ENCODE measurements at regions not wholly inside any gene's neighbourhood (a gene's known extent, or its start where the extent isn't known, plus 50 kb on each side); places are given as distances from the start of the nearest gene placed in this dataset.

DNA sequence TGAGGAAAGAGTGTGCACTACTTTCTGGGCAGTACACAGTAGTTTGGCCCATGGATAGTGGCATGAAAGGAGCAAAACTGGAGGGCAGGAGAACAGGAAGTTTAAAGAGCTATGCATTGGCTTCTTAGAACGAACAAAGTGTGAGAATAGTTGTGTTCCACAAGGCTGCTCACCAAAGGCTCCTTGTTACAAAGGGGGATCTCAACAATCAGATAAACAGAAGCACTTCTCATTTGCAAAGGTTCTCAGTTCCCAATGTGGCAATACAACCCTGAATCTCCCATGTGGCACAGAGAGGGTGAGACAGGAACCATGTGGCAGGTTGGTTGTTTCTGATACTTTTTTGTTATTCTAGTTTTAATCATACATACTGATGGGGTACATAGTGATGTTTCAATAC, 158.4 kb downstream of the CARTPT start:
- FAIRE-seq = no peak
- DNase-seq (ENCODE audit: low read depth in 1 of 2, low spot score in 1 of 2) = no peak
- ChIA-PET POLR2A (no interaction called here), CTCF (interaction anchor here (1.0 kb wide), 1 partner anchor 14 kb away, joined by 3 read pairs; no protein-coding TSS in a partner anchor)
- ATAC-seq = no peak
- no peak overlapping the region for H3K4me2 ChIP-seq
- H3K9me3 ChIP-seq = no peaks in the 10 kb centered on the region
- no peak overlapping the region for H3K4me3 ChIP-seq
- TF ChIP-seq JUN (IDR thresholded peaks at IDR 0.05) (no peak), BHLHE40 (IDR thresholded peaks at IDR 0.05; ENCODE audit: low read depth, low read length) (no peak), HDAC2 (IDR thresholded peaks at IDR 0.05) (no peak), EHMT2 (IDR thresholded peaks at IDR 0.05; ENCODE audit: low read depth) (no peak), KDM5A (IDR thresholded peaks at IDR 0.05) (no peak), SMC3 (IDR thresholded peaks at IDR 0.05) (no peak), CTCF (IDR thresholded peaks at IDR 0.05) (no peak), HES2 (IDR thresholded peaks at IDR 0.05) (no peak), CBX2 (IDR thresholded peaks at IDR 0.05; ENCODE audit: borderline replicate concordance, low read depth) (no peak), SREBF2 (IDR thresholded peaks at IDR 0.05) (no peak)
- TF ChIP-seq, protein P1, sequence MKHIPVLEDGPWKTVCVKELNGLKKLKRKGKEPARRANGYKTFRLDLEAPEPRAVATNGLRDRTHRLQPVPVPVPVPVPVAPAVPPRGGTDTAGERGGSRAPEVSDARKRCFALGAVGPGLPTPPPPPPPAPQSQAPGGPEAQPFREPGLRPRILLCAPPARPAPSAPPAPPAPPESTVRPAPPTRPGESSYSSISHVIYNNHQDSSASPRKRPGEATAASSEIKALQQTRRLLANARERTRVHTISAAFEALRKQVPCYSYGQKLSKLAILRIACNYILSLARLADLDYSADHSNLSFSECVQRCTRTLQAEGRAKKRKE (CRISPR knock-in tag; IDR thresholded peaks at IDR 0.05; ENCODE audit: low read depth) = no peak
- 34% methylated on average over 1 of the region's 1 CpG for WGBS (ENCODE audit: missing lambda C conversion rate)
- peaks cover 9% of the 10 kb centered on the region; the same call in 2 of the 3 replicates for H3K4me1 ChIP-seq
- H3K27ac ChIP-seq = no peak overlapping the region

DNA sequence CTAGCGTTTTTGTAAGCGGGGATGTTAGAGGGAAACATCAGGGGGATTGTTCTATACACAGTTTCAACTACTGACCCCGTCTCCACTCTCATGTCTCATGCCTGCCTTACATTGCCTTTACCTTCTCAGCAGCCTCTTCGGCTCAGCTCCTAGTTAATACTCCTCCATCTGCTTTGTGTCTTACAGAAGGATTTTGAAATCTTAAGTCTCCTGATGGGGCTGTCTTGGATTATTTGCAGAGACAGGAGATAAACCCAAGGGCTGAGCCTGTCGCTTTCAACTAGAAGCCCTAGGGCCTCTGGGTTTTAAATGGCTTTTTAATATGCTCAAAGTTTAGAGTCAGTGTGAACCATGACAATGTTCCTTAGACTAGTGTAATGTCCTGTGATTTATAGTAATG, 161.5 kb downstream of the CARTPT start:
- Histone ChIP-seq H3K9me3 (no peaks in the 10 kb centered on the region), H3K4me3 (no peak overlapping the region), H3K4me1 (peaks cover 26% of the 10 kb centered on the region), H3K4me2 (no peak overlapping the region), H3K27ac (no peak overlapping the region)
- no peak for DNase-seq (ENCODE audit: low read depth in 1 of 2, low spot score in 1 of 2)
- TF ChIP-seq HES2 (IDR thresholded peaks at IDR 0.05) (no peak), KDM1A (IDR thresholded peaks at IDR 0.05; ENCODE audit: low read depth) (no peak), RARB (CRISPR knock-in tag; IDR thresholded peaks at IDR 0.05) (no peak), MAX (IDR thresholded peaks at IDR 0.05) (no peak), JUN (IDR thresholded peaks at IDR 0.05) (no peak), E2F6 (IDR thresholded peaks at IDR 0.05; ENCODE audit: borderline replicate concordance, low read depth) (no peak), BHLHE40 (IDR thresholded peaks at IDR 0.05; ENCODE audit: low read depth, low read length) (no peak), REST (IDR thresholded peaks at IDR 0.05) (no peak), CBX2 (IDR thresholded peaks at IDR 0.05; ENCODE audit: borderline replicate concordance, low read depth) (no peak), FOXS1 (CRISPR knock-in tag; IDR thresholded peaks at IDR 0.05) (no peak), KDM5A (IDR thresholded peaks at IDR 0.05) (no peak), MAFK (IDR thresholded peaks at IDR 0.05; ENCODE audit: partially characterized antibody) (no peak), ESRRA (IDR thresholded peaks at IDR 0.05; ENCODE audit: borderline replicate concordance, low read length) (no peak), PHF8 (IDR thresholded peaks at IDR 0.05; ENCODE audit: borderline replicate concordance, low read depth) (no peak)
- TF ChIP-seq, protein P2, sequence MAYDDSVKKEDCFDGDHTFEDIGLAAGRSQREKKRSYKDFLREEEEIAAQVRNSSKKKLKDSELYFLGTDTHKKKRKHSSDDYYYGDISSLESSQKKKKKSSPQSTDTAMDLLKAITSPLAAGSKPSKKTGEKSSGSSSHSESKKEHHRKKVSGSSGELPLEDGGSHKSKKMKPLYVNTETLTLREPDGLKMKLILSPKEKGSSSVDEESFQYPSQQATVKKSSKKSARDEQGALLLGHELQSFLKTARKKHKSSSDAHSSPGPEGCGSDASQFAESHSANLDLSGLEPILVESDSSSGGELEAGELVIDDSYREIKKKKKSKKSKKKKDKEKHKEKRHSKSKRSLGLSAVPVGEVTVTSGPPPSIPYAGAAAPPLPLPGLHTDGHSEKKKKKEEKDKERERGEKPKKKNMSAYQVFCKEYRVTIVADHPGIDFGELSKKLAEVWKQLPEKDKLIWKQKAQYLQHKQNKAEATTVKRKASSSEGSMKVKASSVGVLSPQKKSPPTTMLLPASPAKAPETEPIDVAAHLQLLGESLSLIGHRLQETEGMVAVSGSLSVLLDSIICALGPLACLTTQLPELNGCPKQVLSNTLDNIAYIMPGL (CRISPR knock-in tag; IDR thresholded peaks at IDR 0.05; ENCODE audit: borderline replicate concordance) = no peak
- FAIRE-seq = no peak
- WGBS (ENCODE audit: missing lambda C conversion rate) = 74% methylated on average over 5 of the region's 5 CpGs
- ChIA-PET POLR2A (no interaction called here), CTCF (interaction anchor here (1.0 kb wide), 1 partner anchor 12 kb away, joined by 3 read pairs; no protein-coding TSS in a partner anchor)
- ATAC-seq = no peak

Measured in A549 (cell line).